WERI-Rb-1 (cell line): ENCODE measurements at regions not wholly inside any gene's neighbourhood (a gene's known extent, or its start where the extent isn't known, plus 50 kb on each side); places are given as distances from the start of the nearest gene placed in this dataset.

Experiments
- DNase-seq: peaks from one replicate; pipeline ENCODE4 v3.0.0-alpha.2; 2020
- H3K27ac ChIP-seq: fragments of 250-450 bp; sonication (Bioruptor Pico); 2 replicates; pipeline ENCODE4 v1.5.1; 2020; ENCODE audit warnings: mild to moderate bottlenecking, moderate library complexity
- H3K27me3 ChIP-seq: fragments of 250-450 bp; sonication (Bioruptor Pico); 2 replicates; pipeline ENCODE4 v1.5.1; 2021; ENCODE audit warnings: mild to moderate bottlenecking, low read depth, moderate library complexity; ENCODE audit not compliant: insufficient read depth, severe bottlenecking
- H3K36me3 ChIP-seq: fragments of 250-450 bp; sonication (Bioruptor Pico); 2 replicates; pipeline ENCODE4 v1.5.1; 2020; ENCODE audit warnings: mild to moderate bottlenecking, moderate library complexity
- H3K4me3 ChIP-seq: 2 replicates; pipeline ENCODE4 v1.5.1; 2011; ENCODE audit warnings: low read depth, mild to moderate bottlenecking, control low read depth, low read length
- H3K9me3 ChIP-seq: fragments of 250-450 bp; sonication (Bioruptor Pico); 2 replicates; pipeline ENCODE4 v1.5.1; 2021; ENCODE audit warnings: mild to moderate bottlenecking, moderate library complexity; ENCODE audit not compliant: severe bottlenecking
- TF ChIP-seq, protein P1 (sequence below): IDR thresholded peaks from 2 replicates; pipeline ENCODE4 v1.5.1; 2011; ENCODE audit warnings: low read depth, mild to moderate bottlenecking, control low read depth, inconsistent platforms, low read length

DNA sequence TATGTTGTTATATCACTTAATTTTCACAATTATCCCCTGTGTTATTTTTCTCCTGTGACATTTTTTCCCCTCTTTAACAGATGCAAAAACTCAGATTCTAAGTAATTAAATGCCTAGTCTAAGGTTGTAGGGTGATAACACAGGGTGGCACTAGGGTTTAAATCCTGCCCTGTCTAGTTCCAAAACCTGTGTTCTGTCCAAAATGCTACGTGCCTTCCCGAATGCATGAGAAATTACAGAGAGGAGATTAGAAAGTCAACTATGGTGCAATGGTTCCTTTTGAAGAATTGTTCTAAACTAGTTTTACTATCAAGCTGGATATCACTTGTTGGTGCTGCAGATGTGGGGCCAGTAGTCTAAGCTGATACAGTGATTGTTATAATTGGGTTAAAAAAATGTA is 108.0 kb downstream of the DIPK2A start:
- no peak overlapping the region for H3K4me3 ChIP-seq
- TF ChIP-seq, protein P1, sequence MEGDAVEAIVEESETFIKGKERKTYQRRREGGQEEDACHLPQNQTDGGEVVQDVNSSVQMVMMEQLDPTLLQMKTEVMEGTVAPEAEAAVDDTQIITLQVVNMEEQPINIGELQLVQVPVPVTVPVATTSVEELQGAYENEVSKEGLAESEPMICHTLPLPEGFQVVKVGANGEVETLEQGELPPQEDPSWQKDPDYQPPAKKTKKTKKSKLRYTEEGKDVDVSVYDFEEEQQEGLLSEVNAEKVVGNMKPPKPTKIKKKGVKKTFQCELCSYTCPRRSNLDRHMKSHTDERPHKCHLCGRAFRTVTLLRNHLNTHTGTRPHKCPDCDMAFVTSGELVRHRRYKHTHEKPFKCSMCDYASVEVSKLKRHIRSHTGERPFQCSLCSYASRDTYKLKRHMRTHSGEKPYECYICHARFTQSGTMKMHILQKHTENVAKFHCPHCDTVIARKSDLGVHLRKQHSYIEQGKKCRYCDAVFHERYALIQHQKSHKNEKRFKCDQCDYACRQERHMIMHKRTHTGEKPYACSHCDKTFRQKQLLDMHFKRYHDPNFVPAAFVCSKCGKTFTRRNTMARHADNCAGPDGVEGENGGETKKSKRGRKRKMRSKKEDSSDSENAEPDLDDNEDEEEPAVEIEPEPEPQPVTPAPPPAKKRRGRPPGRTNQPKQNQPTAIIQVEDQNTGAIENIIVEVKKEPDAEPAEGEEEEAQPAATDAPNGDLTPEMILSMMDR: no peak
- H3K27me3 ChIP-seq: no peaks in the 10 kb centered on the region
- no peak for DNase-seq
- no peak overlapping the region for H3K27ac ChIP-seq
- no peaks in the 10 kb centered on the region for H3K9me3 ChIP-seq
- no peaks in the 10 kb centered on the region for H3K36me3 ChIP-seq

DNA sequence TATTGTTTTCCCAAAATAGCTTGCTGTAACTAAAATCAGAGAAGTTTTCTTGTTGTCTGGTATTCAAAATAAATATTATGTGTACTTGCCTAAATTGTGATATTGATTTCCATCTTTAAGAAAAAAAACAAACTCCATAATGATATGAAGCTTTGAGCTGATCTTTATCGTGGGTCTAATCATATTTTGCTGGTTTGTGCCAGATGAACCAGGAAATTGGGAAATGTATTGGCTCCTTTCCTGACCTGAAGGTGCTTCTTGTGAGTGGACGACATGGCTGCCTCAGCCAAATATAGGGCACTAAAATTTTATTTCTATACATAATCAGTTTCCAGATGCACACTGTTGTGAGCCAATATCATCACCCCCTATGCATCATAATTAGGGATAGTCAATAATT is 113.3 kb downstream of the DIPK2A start:
- TF ChIP-seq, protein P1: no peak

GRCh38 chr3:144085964-144086363 is 114.3 kb downstream of the DIPK2A start:
- Histone ChIP-seq H3K36me3 (no peaks in the 10 kb centered on the region), H3K4me3 (no peak overlapping the region), H3K9me3 (no peaks in the 10 kb centered on the region), H3K27me3 (no peaks in the 10 kb centered on the region), H3K27ac (no peak overlapping the region)
- TF ChIP-seq, protein P1: no peak
- DNase-seq: no peak

More for the DNA sequence above, 113.3 kb downstream of the DIPK2A start:
- no peak for DNase-seq
- Histone ChIP-seq H3K27ac (no peak overlapping the region), H3K36me3 (no peaks in the 10 kb centered on the region), H3K4me3 (no peak overlapping the region), H3K27me3 (no peaks in the 10 kb centered on the region), H3K9me3 (no peaks in the 10 kb centered on the region)

GRCh38 chr3:144096016-144096415 is 124.4 kb downstream of the DIPK2A start:
- TF ChIP-seq, protein P1: no peak
- DNase-seq: no peak
- Histone ChIP-seq H3K9me3 (peaks cover 2% of the 10 kb centered on the region), H3K27ac (no peak overlapping the region), H3K4me3 (no peak overlapping the region), H3K27me3 (no peaks in the 10 kb centered on the region), H3K36me3 (no peaks in the 10 kb centered on the region)

DNA sequence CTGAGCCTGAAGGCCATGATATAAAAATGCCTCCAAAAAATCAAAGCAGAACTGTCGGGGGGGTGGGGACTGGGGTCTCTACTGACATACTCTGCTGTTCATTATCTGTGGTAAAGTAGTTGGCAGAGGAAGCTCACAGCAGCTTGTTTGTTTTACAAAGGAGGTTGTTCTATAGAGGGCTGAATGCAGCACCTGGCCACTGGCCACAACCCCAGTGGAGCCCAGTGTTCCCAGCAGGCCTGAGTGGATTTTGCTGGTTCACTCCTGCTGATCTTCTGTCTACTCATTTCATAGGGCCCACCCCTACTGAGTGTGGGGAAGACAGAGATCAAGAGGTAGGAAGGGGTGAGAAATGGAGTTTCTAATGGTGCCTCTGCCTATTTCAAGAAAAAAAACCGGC is 125.5 kb downstream of the DIPK2A start:
- no peak for DNase-seq
- H3K9me3 ChIP-seq: peaks cover 2% of the 10 kb centered on the region
- no peak overlapping the region for H3K27ac ChIP-seq
- H3K27me3 ChIP-seq: no peaks in the 10 kb centered on the region
- no peak overlapping the region for H3K4me3 ChIP-seq
- no peaks in the 10 kb centered on the region for H3K36me3 ChIP-seq
- TF ChIP-seq, protein P1: no peak

DNA sequence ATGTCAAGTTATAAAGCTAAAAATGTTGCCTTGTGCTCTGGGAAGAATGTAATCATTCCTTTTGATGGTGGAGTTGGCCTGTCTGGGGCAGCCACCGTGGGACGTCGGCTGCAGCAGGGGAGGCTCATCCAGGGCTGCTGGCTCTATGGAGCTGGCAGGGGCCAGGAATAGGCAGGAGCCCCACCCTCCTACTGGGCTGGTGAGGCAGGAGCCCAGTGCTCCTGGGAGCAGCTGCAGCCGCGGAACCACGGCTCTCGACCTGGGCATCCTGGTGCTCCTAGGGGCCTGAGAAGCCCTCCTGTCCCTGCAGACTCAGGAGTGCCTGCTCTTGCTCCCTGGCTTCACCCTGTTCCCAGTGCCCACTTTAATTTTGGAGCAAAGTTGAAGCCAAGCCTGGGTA is 127.1 kb downstream of the DIPK2A start:
- Histone ChIP-seq H3K27ac (no peak overlapping the region), H3K36me3 (no peaks in the 10 kb centered on the region), H3K9me3 (peaks cover 2% of the 10 kb centered on the region), H3K4me3 (no peak overlapping the region), H3K27me3 (no peaks in the 10 kb centered on the region)
- TF ChIP-seq, protein P1: no peak
- no peak for DNase-seq
